ENCODE measurements at regions not wholly inside any gene's neighbourhood (a gene's known extent, or its start where the extent isn't known, plus 50 kb on each side); places are given as distances from the start of the nearest gene placed in this dataset.
A peak's percentile ranks its signal among the peaks of the same experiment; 100 is the strongest.
"Not testable (repeated sequence)": the region's sequence is repeated elsewhere in the genome, so short reads cannot be mapped to it uniquely, and the experiment has no call there.

GRCh38 chr4:40681600-40681999, 51.9 kb upstream of the RBM47 start:
- Mint-ChIP-seq H3K4me3 (no peak overlapping the region), H3K27ac (no peak overlapping the region), H3K9me3 (no peaks in the 10 kb centered on the region), H3K4me1 (no peaks in the 10 kb centered on the region), H3K36me3 (no peaks in the 10 kb centered on the region)
- DNase-seq (ENCODE audit: low spot score in 2 of 2) (no peak), ATAC-seq (no peak)

- no peaks in the 10 kb centered on the region for H3K36me3 Mint-ChIP-seq
- no peaks in the 10 kb centered on the region for H3K9me3 Mint-ChIP-seq
- H3K4me3 Mint-ChIP-seq = no peak overlapping the region
- DNase-seq (ENCODE audit: low spot score in 2 of 2) = no peak
- peak; percentile 45 for ATAC-seq
- H3K4me1 Mint-ChIP-seq = no peaks in the 10 kb centered on the region
- H3K27ac Mint-ChIP-seq = no peak overlapping the region
These were observed 52.8 kb upstream of the RBM47 start for GRCh38 chr4:40682290-40683101.

- H3K27ac Mint-ChIP-seq; H3K36me3 Mint-ChIP-seq; H3K9me3 Mint-ChIP-seq; DNase-seq (ENCODE audit: low spot score in 2 of 2); H3K4me3 Mint-ChIP-seq; ATAC-seq; H3K4me1 Mint-ChIP-seq: not testable (repeated sequence)
These were observed 54.0 kb upstream of the RBM47 start for GRCh38 chr4:40683536-40684145.

GRCh38 chr4:40684404-40684803, 54.7 kb upstream of the RBM47 start:
- no peaks in the 10 kb centered on the region for H3K9me3 Mint-ChIP-seq
- no peaks in the 10 kb centered on the region for H3K36me3 Mint-ChIP-seq
- DNase-seq (ENCODE audit: low spot score in 2 of 2) = no peak
- no peak overlapping the region for H3K4me3 Mint-ChIP-seq
- H3K27ac Mint-ChIP-seq = no peak overlapping the region
- ATAC-seq = no peak
- no peaks in the 10 kb centered on the region for H3K4me1 Mint-ChIP-seq

- Mint-ChIP-seq H3K4me3 (no peak overlapping the region), H3K4me1 (no peaks in the 10 kb centered on the region), H3K27ac (no peak overlapping the region), H3K36me3 (no peaks in the 10 kb centered on the region), H3K9me3 (no peaks in the 10 kb centered on the region)
- ATAC-seq = no peak
- DNase-seq (ENCODE audit: low spot score in 2 of 2) = no peak
These were observed 55.6 kb upstream of the RBM47 start for GRCh38 chr4:40685300-40685699.

DNA sequence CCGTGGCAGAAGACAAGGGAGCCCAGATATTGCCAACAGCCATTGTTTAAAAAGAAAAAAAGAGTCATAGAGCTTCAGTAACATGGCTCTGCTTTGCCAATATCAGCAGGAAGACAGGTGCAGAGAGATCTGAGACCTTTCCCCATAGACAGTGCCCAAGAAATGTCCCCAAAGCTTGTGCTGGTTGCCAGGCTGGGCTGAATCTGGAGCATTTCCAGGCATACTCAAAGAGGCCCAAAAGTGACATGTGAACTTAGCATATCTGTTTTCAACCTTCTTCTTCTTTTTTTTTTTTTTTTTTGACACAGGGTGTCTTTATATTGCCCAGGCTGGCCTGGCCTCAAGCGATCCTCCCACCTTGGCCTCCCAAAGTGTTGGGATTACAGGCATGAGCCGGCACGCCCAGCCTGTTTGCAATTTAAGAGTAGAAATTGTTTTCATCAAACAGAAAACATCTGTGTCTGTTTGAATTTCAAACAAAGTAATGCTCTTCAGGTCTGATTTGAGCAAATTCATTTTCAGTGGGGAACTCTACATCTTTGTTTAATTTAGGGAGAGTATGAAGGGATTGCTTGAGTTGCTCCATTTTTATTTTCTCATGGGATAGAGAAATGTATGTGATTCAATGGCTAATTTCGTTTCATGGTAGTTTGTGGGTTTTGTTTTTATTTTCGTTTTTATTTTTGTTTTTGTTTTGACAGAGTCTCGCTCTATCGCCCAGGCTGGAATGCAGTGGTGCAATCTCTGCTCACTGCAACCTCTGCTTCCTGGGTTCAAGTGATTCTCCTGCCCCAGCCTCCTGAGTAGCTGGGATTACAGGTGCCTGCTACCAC, 56.6 kb upstream of the RBM47 start:
- Mint-ChIP-seq H3K4me3 (no peak overlapping the region), H3K4me1 (no peaks in the 10 kb centered on the region), H3K27ac (no peak overlapping the region), H3K36me3 (no peaks in the 10 kb centered on the region), H3K9me3 (no peaks in the 10 kb centered on the region)
- DNase-seq (ENCODE audit: low spot score in 2 of 2) (no peak), ATAC-seq (no peak)

- DNase-seq (ENCODE audit: low spot score in 2 of 2) (no peak), ATAC-seq (no peak)
- Mint-ChIP-seq H3K4me1 (no peaks in the 10 kb centered on the region), H3K36me3 (no peaks in the 10 kb centered on the region), H3K27ac (no peak overlapping the region), H3K4me3 (no peak overlapping the region), H3K9me3 (no peaks in the 10 kb centered on the region)
These were observed 58.2 kb upstream of the RBM47 start for GRCh38 chr4:40687676-40688389.

GRCh38 chr4:40688446-40689095, 58.9 kb upstream of the RBM47 start:
- no peak overlapping the region for H3K4me3 Mint-ChIP-seq
- DNase-seq (ENCODE audit: low spot score in 2 of 2) = no peak
- H3K4me1 Mint-ChIP-seq = no peaks in the 10 kb centered on the region
- no peak overlapping the region for H3K27ac Mint-ChIP-seq
- ATAC-seq = peak; percentile 72
- no peaks in the 10 kb centered on the region for H3K9me3 Mint-ChIP-seq
- no peaks in the 10 kb centered on the region for H3K36me3 Mint-ChIP-seq

GRCh38 chr4:40693946-40694345, 55.8 kb upstream of the NSUN7 start:
- ATAC-seq (no peak), DNase-seq (ENCODE audit: low spot score in 2 of 2) (no peak)
- Mint-ChIP-seq H3K4me3 (no peak overlapping the region), H3K27ac (no peak overlapping the region), H3K4me1 (no peaks in the 10 kb centered on the region), H3K9me3 (no peaks in the 10 kb centered on the region), H3K36me3 (no peaks in the 10 kb centered on the region)

- not testable (repeated sequence) for DNase-seq (ENCODE audit: low spot score in 2 of 2); H3K9me3 Mint-ChIP-seq; H3K27ac Mint-ChIP-seq; ATAC-seq; H3K4me1 Mint-ChIP-seq; H3K4me3 Mint-ChIP-seq; H3K36me3 Mint-ChIP-seq
These were observed 52.3 kb upstream of the NSUN7 start for GRCh38 chr4:40697476-40697875.

DNA sequence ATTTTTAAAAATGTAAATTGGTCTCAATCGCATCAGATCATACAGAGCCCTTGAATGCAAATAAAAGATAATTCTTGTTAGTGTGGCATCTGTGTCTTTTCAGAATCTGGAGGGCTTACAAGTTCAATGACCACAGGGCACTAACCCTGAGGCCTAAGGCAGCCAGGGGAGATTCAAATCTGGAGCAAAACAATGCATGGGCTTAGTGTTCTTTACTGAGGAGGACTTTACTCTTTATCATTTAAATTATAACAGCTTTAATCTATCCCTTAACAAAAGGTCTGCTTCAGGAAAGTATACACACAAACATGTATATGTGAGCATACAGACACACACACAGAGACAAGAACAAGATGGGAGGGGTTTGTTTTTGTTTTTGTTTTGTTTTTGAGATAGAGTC, 51.0 kb upstream of the NSUN7 start:
- no peak overlapping the region for H3K27ac Mint-ChIP-seq
- H3K4me3 Mint-ChIP-seq = no peak overlapping the region
- no peaks in the 10 kb centered on the region for H3K4me1 Mint-ChIP-seq
- no peaks in the 10 kb centered on the region for H3K9me3 Mint-ChIP-seq
- ATAC-seq = no peak
- no peak for DNase-seq (ENCODE audit: low spot score in 2 of 2)
- H3K36me3 Mint-ChIP-seq = no peaks in the 10 kb centered on the region

- DNase-seq (ENCODE audit: low spot score in 2 of 2) (no peak), ATAC-seq (peak; percentile 70)
- Mint-ChIP-seq H3K27ac (no peak overlapping the region), H3K4me1 (no peaks in the 10 kb centered on the region), H3K4me3 (no peak overlapping the region), H3K9me3 (no peaks in the 10 kb centered on the region), H3K36me3 (no peaks in the 10 kb centered on the region)
These were observed 50.1 kb upstream of the NSUN7 start for GRCh38 chr4:40699648-40700047.
